HG03378 (cell line): ENCODE measurements at regions not wholly inside any gene's neighbourhood (a gene's known extent, or its start where the extent isn't known, plus 50 kb on each side); places are given as distances from the start of the nearest gene placed in this dataset.
"Not testable (repeated sequence)": the region's sequence is repeated elsewhere in the genome, so short reads cannot be mapped to it uniquely, and the experiment has no call there.

Experiments used
- ATAC-seq: cut with Tn5 transposase; IDR thresholded peaks from one replicate; pipeline ENCODE4 v1.9.1; 2021; ENCODE audit warnings: mild to moderate bottlenecking, moderate library complexity; ENCODE audit not compliant: unreplicated experiment

- ATAC-seq: no peak
These were observed 467.1 kb downstream of the SUCLG1 start for GRCh38 chr2:83991992-83992391.

- no peak for ATAC-seq
These were observed 468.4 kb downstream of the SUCLG1 start for GRCh38 chr2:83990636-83991035.

GRCh38 chr2:83976628-83977027 is 482.5 kb downstream of the SUCLG1 start:
- ATAC-seq: not testable (repeated sequence)

- ATAC-seq: no peak
These were observed 487.0 kb downstream of the SUCLG1 start for GRCh38 chr2:83972128-83972527.

GRCh38 chr2:83971547-83971946 is 487.5 kb downstream of the SUCLG1 start:
- no peak for ATAC-seq

- no peak for ATAC-seq
These were observed 488.7 kb downstream of the SUCLG1 start for GRCh38 chr2:83970217-83970929.

GRCh38 chr2:83969085-83969484 is 490.0 kb downstream of the SUCLG1 start:
- no peak for ATAC-seq

- no peak for ATAC-seq
These were observed 491.2 kb downstream of the SUCLG1 start for GRCh38 chr2:83967854-83968253.

GRCh38 chr2:83966946-83967345 is 492.1 kb downstream of the SUCLG1 start:
- not testable (repeated sequence) for ATAC-seq

- no peak for ATAC-seq
These were observed 497.6 kb downstream of the SUCLG1 start for GRCh38 chr2:83961512-83961911.

- ATAC-seq: no peak
These were observed 498.7 kb downstream of the SUCLG1 start for GRCh38 chr2:83960371-83960770.

- ATAC-seq: no peak
These were observed 499.8 kb downstream of the SUCLG1 start for GRCh38 chr2:83959266-83959665.

GRCh38 chr2:83956991-83957390 is 502.1 kb downstream of the SUCLG1 start:
- ATAC-seq: no peak

GRCh38 chr2:83953697-83954096 is 505.4 kb downstream of the SUCLG1 start:
- ATAC-seq: no peak

- ATAC-seq: no peak
These were observed 507.6 kb downstream of the SUCLG1 start for GRCh38 chr2:83951378-83951947.

- ATAC-seq: no peak
These were observed 509.7 kb downstream of the SUCLG1 start for GRCh38 chr2:83949361-83949760.

- no peak for ATAC-seq
These were observed 514.9 kb downstream of the SUCLG1 start for GRCh38 chr2:83944191-83944590.

- ATAC-seq: no peak
These were observed 515.8 kb downstream of the SUCLG1 start for GRCh38 chr2:83943265-83943664.

- no peak for ATAC-seq
These were observed 517.2 kb downstream of the SUCLG1 start for GRCh38 chr2:83941886-83942285.

- ATAC-seq: no peak
These were observed 525.3 kb downstream of the SUCLG1 start for GRCh38 chr2:83933749-83934148.

- no peak for ATAC-seq
These were observed 535.5 kb downstream of the SUCLG1 start for GRCh38 chr2:83923531-83923930.

- ATAC-seq: no peak
These were observed 542.5 kb downstream of the SUCLG1 start for GRCh38 chr2:83916559-83916958.

GRCh38 chr2:83915381-83915780 is 543.7 kb downstream of the SUCLG1 start:
- no peak for ATAC-seq
